Fibroblast of the aortic adventitia (primary cell): ENCODE measurements at regions not wholly inside any gene's neighbourhood (a gene's known extent, or its start where the extent isn't known, plus 50 kb on each side); places are given as distances from the start of the nearest gene placed in this dataset.

Experiments
- DNase-seq: peaks from one replicate; pipeline ENCODE4 v3.0.0-alpha.2; 2010; ENCODE audit warnings: low read depth
- H3K4me3 ChIP-seq: 2 replicates; pipeline ENCODE4 v1.5.1; 2011; ENCODE audit warnings: low read depth, mild to moderate bottlenecking, control low read depth, low read length, moderate library complexity
- CTCF ChIP-seq: IDR thresholded peaks from 2 replicates; pipeline ENCODE4 v1.5.1; 2011; ENCODE audit warnings: mild to moderate bottlenecking, low read length, control low read depth, inconsistent platforms; ENCODE audit not compliant: insufficient read depth

DNA sequence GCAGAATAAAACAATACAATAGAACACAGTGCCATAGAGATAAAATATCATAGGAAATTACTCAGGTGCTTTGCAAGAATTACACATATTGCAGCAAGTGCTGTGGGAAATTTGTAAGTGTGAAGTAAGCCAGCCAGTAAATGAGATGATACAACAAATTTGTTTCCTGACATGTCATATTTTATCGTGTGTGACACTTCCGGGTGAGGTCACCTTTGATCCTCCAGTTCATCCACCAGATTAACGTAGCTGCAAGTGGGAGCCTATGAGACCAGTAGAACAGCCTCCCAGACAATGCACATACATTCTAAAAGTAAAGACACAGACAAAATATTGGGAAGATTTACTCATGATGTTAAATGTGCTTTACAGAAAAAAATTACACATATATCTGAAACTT lies 72.2 kb downstream of the PRDM9 start:
- no peak overlapping the region for H3K4me3 ChIP-seq
- TF ChIP-seq CTCF: no peak
- DNase-seq: no peak

- no peak overlapping the region for H3K4me3 ChIP-seq
- TF ChIP-seq CTCF: no peak
- no peak for DNase-seq
Observed at GRCh38 chr5:23583081-23583480, 75.7 kb downstream of the PRDM9 start.

DNA sequence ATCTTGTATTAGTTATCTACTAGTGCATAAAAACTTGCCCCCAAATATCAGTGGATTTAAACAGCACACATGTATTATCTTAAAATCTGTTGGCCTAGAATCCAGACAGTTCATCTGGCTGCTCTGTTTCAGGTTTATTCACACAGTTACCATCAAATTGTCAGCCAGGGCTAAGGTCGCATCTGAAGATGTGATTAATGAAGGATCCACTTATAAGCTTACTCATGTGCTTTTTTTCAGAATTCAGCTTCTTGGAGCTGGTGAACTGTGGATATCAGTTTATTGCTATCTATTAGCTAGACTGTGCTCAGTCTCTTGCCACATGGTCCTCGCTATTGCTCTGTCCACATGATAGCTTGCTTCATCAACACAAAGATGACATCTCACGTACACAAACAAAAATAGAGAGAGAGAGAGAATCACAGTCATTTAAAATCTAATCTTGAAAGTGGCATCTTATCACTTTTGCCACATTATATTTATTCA lies 81.5 kb downstream of the PRDM9 start:
- DNase-seq: no peak
- no peak for TF ChIP-seq CTCF
- H3K4me3 ChIP-seq: no peak overlapping the region

DNA sequence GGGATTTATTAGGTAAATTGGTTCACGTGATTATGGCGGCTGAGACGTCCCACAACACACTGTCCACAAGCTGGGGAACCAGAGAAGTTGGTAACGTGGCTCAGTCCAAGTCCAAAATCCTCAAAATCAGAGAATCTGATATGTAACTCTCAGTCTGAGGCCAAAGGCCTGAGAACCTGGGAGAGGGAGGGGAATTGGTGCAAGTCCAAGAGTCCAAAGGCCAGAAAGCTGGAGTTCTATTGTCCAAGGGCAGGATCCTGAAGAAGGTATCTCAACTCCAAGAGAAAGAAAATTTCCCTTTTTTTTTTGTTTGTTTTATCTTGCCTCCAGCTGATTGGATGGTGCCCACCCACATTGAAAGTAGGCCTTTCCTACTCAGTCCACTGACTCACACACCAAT lies 83.8 kb downstream of the PRDM9 start:
- TF ChIP-seq CTCF: no peak
- no peak overlapping the region for H3K4me3 ChIP-seq
- no peak for DNase-seq

DNA sequence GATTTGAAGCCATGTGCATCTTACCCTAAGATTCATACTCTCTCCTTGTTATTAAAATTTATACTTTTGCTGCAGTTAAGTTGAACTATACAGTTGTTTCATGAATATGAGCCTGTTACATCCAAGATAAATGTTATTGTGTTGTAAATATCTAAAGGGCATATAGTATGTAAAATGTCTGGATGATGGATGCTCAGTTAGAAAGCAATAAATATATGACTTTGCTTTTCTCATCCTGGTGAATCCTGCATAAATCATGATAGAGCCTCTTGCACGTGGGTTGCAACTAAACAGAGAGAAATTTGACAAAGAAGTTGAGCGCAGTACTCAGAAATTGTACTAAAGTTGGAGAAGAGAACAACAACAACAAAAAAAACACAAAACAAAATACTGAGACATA lies 99.5 kb downstream of the PRDM9 start:
- no peak for TF ChIP-seq CTCF
- DNase-seq: no peak
- no peak overlapping the region for H3K4me3 ChIP-seq

DNA sequence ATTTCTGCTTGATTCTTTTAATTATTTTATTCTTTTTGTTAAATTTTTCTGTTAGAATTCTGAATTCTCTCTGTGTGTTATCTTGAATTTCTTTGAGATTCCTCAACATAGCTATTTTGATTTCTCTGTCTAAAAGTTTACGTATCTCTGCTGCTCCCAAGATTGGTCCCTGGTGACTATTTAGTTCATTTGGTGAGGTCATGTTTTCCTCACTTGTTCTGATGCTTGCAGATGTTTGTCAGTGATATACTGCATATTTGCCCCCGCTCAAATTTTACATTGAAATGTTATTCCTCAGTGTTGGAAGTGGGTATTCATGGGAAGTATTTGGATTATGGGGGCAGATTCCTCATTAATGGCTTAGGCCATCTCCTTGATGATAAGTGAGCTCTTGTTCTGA lies 105.3 kb downstream of the PRDM9 start:
- TF ChIP-seq CTCF: no peak
- no peak for DNase-seq
- H3K4me3 ChIP-seq: no peak overlapping the region

DNA sequence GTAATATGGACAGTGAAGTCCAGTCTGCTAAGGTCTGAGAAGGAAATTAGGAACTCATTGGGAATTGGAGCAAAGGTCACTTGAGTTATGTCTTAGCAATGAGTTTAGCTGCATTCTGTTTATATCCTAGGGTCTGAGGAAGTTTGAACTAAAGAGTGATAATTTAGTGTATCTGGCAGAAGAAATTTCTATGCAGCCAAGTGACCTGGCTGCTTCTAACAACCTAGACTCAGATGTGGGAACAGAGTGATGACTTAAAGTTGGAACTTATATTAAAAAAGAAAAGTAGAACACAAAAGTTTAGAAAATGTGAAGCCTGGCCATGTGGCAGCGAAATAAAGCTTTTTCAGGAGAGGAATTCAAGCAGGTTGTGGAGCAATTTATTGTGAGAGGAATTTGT lies 106.2 kb downstream of the PRDM9 start:
- no peak overlapping the region for H3K4me3 ChIP-seq
- no peak for TF ChIP-seq CTCF
- DNase-seq: no peak
